Neural progenitor cell (in vitro differentiated cells): ENCODE measurements at regions not wholly inside any gene's neighbourhood (a gene's known extent, or its start where the extent isn't known, plus 50 kb on each side); places are given as distances from the start of the nearest gene placed in this dataset.
"Not testable (repeated sequence)": the region's sequence is repeated elsewhere in the genome, so short reads cannot be mapped to it uniquely, and the experiment has no call there.

Experiments used
- DNase-seq: peaks from one replicate; pipeline ENCODE4 v3.0.0-alpha.2; 2016; ENCODE audit warnings: low spot score
- H2AFZ ChIP-seq: fragments of 200-600 bp; sonication (generic); replicated peaks from 2 replicates; pipeline ENCODE4 v1.6.1; 2016; ENCODE audit warnings: antibody characterized with exemption
- H3F3A ChIP-seq: fragments of 200-600 bp; sonication (generic); 2 replicates; pipeline ENCODE4 v1.6.1; 2016; ENCODE audit warnings: antibody characterized with exemption, low read depth
- H3K27ac ChIP-seq: fragments of 200-600 bp; sonication (generic); 2 replicates; pipeline ENCODE4 v1.5.1; 2016; ENCODE audit warnings: mild to moderate bottlenecking
- H3K27me3 ChIP-seq: fragments of 200-600 bp; sonication (generic); 2 replicates; pipeline ENCODE4 v1.6.1; 2016; ENCODE audit warnings: mild to moderate bottlenecking, moderate library complexity
- H3K36me3 ChIP-seq: fragments of 200-600 bp; sonication (generic); 2 replicates; pipeline ENCODE4 v1.5.1; 2016
- H3K4me1 ChIP-seq: fragments of 200-600 bp; sonication (generic); 2 replicates; pipeline ENCODE4 v1.6.1; 2016; ENCODE audit warnings: mixed run types
- H3K4me2 ChIP-seq: fragments of 200-600 bp; sonication (generic); 2 replicates; pipeline ENCODE4 v1.6.1; 2016
- H3K4me3 ChIP-seq: fragments of 200-600 bp; sonication (generic); 2 replicates; pipeline ENCODE4 v1.5.1; 2016
- H3K79me2 ChIP-seq: fragments of 200-600 bp; sonication (generic); 2 replicates; pipeline ENCODE4 v1.6.1; 2016; ENCODE audit warnings: low read depth
- H3K9ac ChIP-seq: fragments of 200-600 bp; sonication (generic); 2 replicates; pipeline ENCODE4 v1.6.1; 2016
- H3K9me3 ChIP-seq: fragments of 200-600 bp; sonication (generic); 2 replicates; pipeline ENCODE4 v1.5.1; 2016; ENCODE audit warnings: low read depth
- H4K20me1 ChIP-seq: fragments of 200-600 bp; sonication (generic); 2 replicates; pipeline ENCODE4 v1.6.1; 2016; ENCODE audit warnings: low read depth
- H3K27ac Mint-ChIP-seq: 3 replicates; pipeline ENCODE4 v1.8.0; 2021; ENCODE audit warnings: mixed read lengths
- H3K27me3 Mint-ChIP-seq: 2 replicates; pipeline ENCODE4 v1.8.0; 2022; ENCODE audit warnings: low read depth, mild to moderate bottlenecking, inconsistent platforms, moderate library complexity, mixed read lengths; ENCODE audit not compliant: insufficient read depth
- H3K36me3 Mint-ChIP-seq: 3 replicates; pipeline ENCODE4 v1.8.0; 2021; ENCODE audit warnings: mixed read lengths
- H3K4me1 Mint-ChIP-seq: 3 replicates; pipeline ENCODE4 v1.8.0; 2021; ENCODE audit warnings: mixed read lengths
- H3K4me3 Mint-ChIP-seq: 3 replicates; pipeline ENCODE4 v1.8.0; 2021; ENCODE audit warnings: mild to moderate bottlenecking, moderate library complexity, mixed read lengths
- H3K9me3 Mint-ChIP-seq: 3 replicates; pipeline ENCODE4 v1.8.0; 2020; ENCODE audit warnings: mixed read lengths
- CTCF ChIP-seq: fragments of 200-600 bp; sonication (generic); IDR thresholded peaks from 2 replicates; pipeline ENCODE4 v1.5.1; 2017; ENCODE audit warnings: antibody characterized with exemption, mild to moderate bottlenecking
- EZH2 ChIP-seq: fragments of 200-600 bp; sonication (generic); IDR thresholded peaks from 2 replicates; pipeline ENCODE4 v1.6.1; 2017; ENCODE audit warnings: antibody characterized with exemption, mild to moderate bottlenecking, moderate library complexity
- EZH2phosphoT487 ChIP-seq: fragments of 200-600 bp; sonication (generic); IDR thresholded peaks from 2 replicates; pipeline ENCODE4 v1.6.1; 2017; ENCODE audit warnings: antibody characterized with exemption

- H3K4me3 ChIP-seq, result no peak overlapping the region
- peaks cover 2% of the 10 kb centered on the region for H3K9me3 Mint-ChIP-seq
- peak overlapping the region; percentile 27 for H3K4me3 Mint-ChIP-seq
- H3K4me1 Mint-ChIP-seq, result peaks cover 16% of the 10 kb centered on the region
- H3K27me3 ChIP-seq, result no peaks in the 10 kb centered on the region
- no peaks in the 10 kb centered on the region for H3F3A ChIP-seq
- H3K27ac Mint-ChIP-seq, result no peak overlapping the region
- H3K4me2 ChIP-seq, result no peak overlapping the region
- H3K27ac ChIP-seq, result no peak overlapping the region
- H2AFZ ChIP-seq, result no peak overlapping the region
- DNase-seq, result no peak
- H3K27me3 Mint-ChIP-seq, result peaks cover 4% of the 10 kb centered on the region
- no peak overlapping the region for H3K9ac ChIP-seq
- H3K79me2 ChIP-seq, result no peaks in the 10 kb centered on the region
- no peaks in the 10 kb centered on the region for H3K36me3 ChIP-seq
- H4K20me1 ChIP-seq, result no peaks in the 10 kb centered on the region
- no peak for TF ChIP-seq EZH2phosphoT487
- TF ChIP-seq EZH2, result no peak
- no peak for TF ChIP-seq CTCF
- H3K9me3 ChIP-seq, result no peaks in the 10 kb centered on the region
- no peaks in the 10 kb centered on the region for H3K4me1 ChIP-seq
- no peaks in the 10 kb centered on the region for H3K36me3 Mint-ChIP-seq
Measured at GRCh38 chr16:25370541-25370940, 112.9 kb upstream of the ZKSCAN2 start.

GRCh38 chr16:25367773-25368524 is 110.3 kb upstream of the ZKSCAN2 start:
- Histone ChIP-seq H3K27ac (no peak overlapping the region), H3K4me2 (no peak overlapping the region), H3K36me3 (no peaks in the 10 kb centered on the region), H3F3A (no peaks in the 10 kb centered on the region), H3K4me1 (no peaks in the 10 kb centered on the region), H3K4me3 (no peak overlapping the region), H3K79me2 (no peaks in the 10 kb centered on the region), H4K20me1 (no peaks in the 10 kb centered on the region), H3K9me3 (no peaks in the 10 kb centered on the region), H3K27me3 (no peaks in the 10 kb centered on the region), H2AFZ (no peak overlapping the region), H3K9ac (no peak overlapping the region)
- Mint-ChIP-seq H3K4me1 (peaks cover 10% of the 10 kb centered on the region), H3K9me3 (peaks cover 2% of the 10 kb centered on the region), H3K27me3 (no peaks in the 10 kb centered on the region), H3K4me3 (no peak overlapping the region), H3K27ac (peak overlapping the region; percentile 31), H3K36me3 (no peaks in the 10 kb centered on the region)
- TF ChIP-seq CTCF, result no peak
- no peak for TF ChIP-seq EZH2phosphoT487
- no peak for TF ChIP-seq EZH2
- no peak for DNase-seq

- Mint-ChIP-seq H3K27ac (no peak overlapping the region), H3K36me3 (no peaks in the 10 kb centered on the region), H3K27me3 (no peaks in the 10 kb centered on the region), H3K4me3 (no peak overlapping the region), H3K9me3 (no peaks in the 10 kb centered on the region), H3K4me1 (peaks cover 6% of the 10 kb centered on the region)
- Histone ChIP-seq H3K36me3 (no peaks in the 10 kb centered on the region), H3K27ac (no peak overlapping the region), H3K27me3 (no peaks in the 10 kb centered on the region), H2AFZ (peak overlapping the region; percentile 36), H3K9me3 (no peaks in the 10 kb centered on the region), H3K9ac (no peak overlapping the region), H3K4me3 (no peak overlapping the region), H3F3A (no peaks in the 10 kb centered on the region), H3K79me2 (no peaks in the 10 kb centered on the region), H3K4me1 (no peaks in the 10 kb centered on the region), H4K20me1 (no peaks in the 10 kb centered on the region), H3K4me2 (no peak overlapping the region)
- TF ChIP-seq CTCF, result peak; percentile 22
- TF ChIP-seq EZH2phosphoT487, result no peak
- no peak for DNase-seq
Measured at GRCh38 chr16:25366078-25366477, 108.4 kb upstream of the ZKSCAN2 start.

GRCh38 chr16:25359516-25359915 is 101.9 kb upstream of the ZKSCAN2 start:
- not testable (repeated sequence) for H3K9me3 ChIP-seq, H3K9ac ChIP-seq, H3K27me3 ChIP-seq, H3F3A ChIP-seq, H3K27ac ChIP-seq, H3K9me3 Mint-ChIP-seq, H3K4me3 Mint-ChIP-seq, H3K27me3 Mint-ChIP-seq, H3K4me3 ChIP-seq, H4K20me1 ChIP-seq, H3K4me1 Mint-ChIP-seq, H3K4me2 ChIP-seq, H3K36me3 ChIP-seq, DNase-seq, H3K36me3 Mint-ChIP-seq, H3K4me1 ChIP-seq, H3K79me2 ChIP-seq, H2AFZ ChIP-seq
- peak overlapping the region; percentile 6 for H3K27ac Mint-ChIP-seq
